Left ventricle myocardium inferior (tissue), 1 donor: ENCODE measurements at regions not wholly inside any gene's neighbourhood (a gene's known extent, or its start where the extent isn't known, plus 50 kb on each side); places are given as distances from the start of the nearest gene placed in this dataset.
"Not testable (repeated sequence)": the region's sequence is repeated elsewhere in the genome, so short reads cannot be mapped to it uniquely, and the experiment has no call there.

Experiments
- DNase-seq: peaks from one replicate; pipeline ENCODE4 v3.0.0-alpha.2; 2020
- H3K27ac ChIP-seq: fragments of 200-600 bp; replicated peaks from 2 replicates; pipeline ENCODE4 v1.8.0; 2021
- H3K27me3 ChIP-seq: fragments of 200-600 bp; 2 replicates; pipeline ENCODE4 v1.8.0; 2021; ENCODE audit warnings: low read depth
- H3K36me3 ChIP-seq: fragments of 200-600 bp; 2 replicates; pipeline ENCODE4 v1.8.0; 2021
- H3K4me1 ChIP-seq: fragments of 200-600 bp; 2 replicates; pipeline ENCODE4 v1.8.0; 2021
- H3K4me3 ChIP-seq: fragments of 200-600 bp; 2 replicates; pipeline ENCODE4 v1.8.0; 2021; ENCODE audit warnings: mild to moderate bottlenecking, moderate library complexity
- H3K9me3 ChIP-seq: fragments of 200-600 bp; replicated peaks from 2 replicates; pipeline ENCODE4 v1.8.0; 2021
- CTCF ChIP-seq: fragments of 200-600 bp; IDR thresholded peaks from 2 replicates; pipeline ENCODE4 v1.8.0; 2021; ENCODE audit warnings: antibody characterized with exemption, mild to moderate bottlenecking, borderline replicate concordance
- intact Hi-C: fragments of 100-400 bp; cut with micrococcal nuclease; formaldehyde crosslinking; loops from one replicate; pipeline ENCODE4 v1.11.0; 2022
- donor health status: DM: no; HTN: yes; CAD: no; lungs with severe emphysema.

GRCh38 chr4:125594056-125594602 is 279.4 kb downstream of the FAT4 start:
- H3K27me3 ChIP-seq: no peaks in the 10 kb centered on the region
- no peak for DNase-seq
- H3K9me3 ChIP-seq: no peaks in the 10 kb centered on the region
- no peaks in the 10 kb centered on the region for H3K4me1 ChIP-seq
- no peak overlapping the region for H3K4me3 ChIP-seq
- no peak for TF ChIP-seq CTCF
- no peaks in the 10 kb centered on the region for H3K36me3 ChIP-seq
- intact Hi-C loops: no loop called here
- H3K27ac ChIP-seq: no peak overlapping the region

- DNase-seq, H3K27me3 ChIP-seq, intact Hi-C loops, H3K36me3 ChIP-seq, H3K4me1 ChIP-seq, H3K9me3 ChIP-seq, H3K27ac ChIP-seq, H3K4me3 ChIP-seq: not testable (repeated sequence)
Measured at GRCh38 chr4:125605926-125606325, 291.2 kb downstream of the FAT4 start.

GRCh38 chr4:125620066-125620860 is 305.5 kb downstream of the FAT4 start:
- Histone ChIP-seq H3K36me3 (no peaks in the 10 kb centered on the region), H3K4me1 (no peaks in the 10 kb centered on the region), H3K27ac (no peak overlapping the region), H3K9me3 (no peaks in the 10 kb centered on the region), H3K4me3 (no peak overlapping the region), H3K27me3 (no peaks in the 10 kb centered on the region)
- intact Hi-C loops: no loop called here
- no peak for DNase-seq
- TF ChIP-seq CTCF: no peak

- no peak for TF ChIP-seq CTCF
- no peaks in the 10 kb centered on the region for H3K27me3 ChIP-seq
- H3K4me1 ChIP-seq: no peaks in the 10 kb centered on the region
- intact Hi-C loops: no loop called here
- no peaks in the 10 kb centered on the region for H3K9me3 ChIP-seq
- no peaks in the 10 kb centered on the region for H3K36me3 ChIP-seq
- no peak overlapping the region for H3K27ac ChIP-seq
- no peak for DNase-seq
- no peak overlapping the region for H3K4me3 ChIP-seq
Measured at GRCh38 chr4:125624951-125625350, 310.2 kb downstream of the FAT4 start.

- H3K4me1 ChIP-seq: no peaks in the 10 kb centered on the region
- DNase-seq: no peak
- H3K27ac ChIP-seq: no peak overlapping the region
- H3K9me3 ChIP-seq: no peaks in the 10 kb centered on the region
- H3K36me3 ChIP-seq: no peaks in the 10 kb centered on the region
- no peaks in the 10 kb centered on the region for H3K27me3 ChIP-seq
- H3K4me3 ChIP-seq: no peak overlapping the region
- TF ChIP-seq CTCF: no peak
- intact Hi-C loops: no loop called here
Measured at GRCh38 chr4:125626946-125627345, 312.2 kb downstream of the FAT4 start.

- intact Hi-C loops: no loop called here
- no peak for TF ChIP-seq CTCF
- H3K9me3 ChIP-seq: no peaks in the 10 kb centered on the region
Measured at GRCh38 chr4:125639182-125639621, 324.4 kb downstream of the FAT4 start.

More at GRCh38 chr4:125639182-125639621, 324.4 kb downstream of the FAT4 start:
- peak; percentile 21 for DNase-seq
- Histone ChIP-seq H3K4me1 (peaks cover 5% of the 10 kb centered on the region), H3K27ac (no peak overlapping the region), H3K36me3 (no peaks in the 10 kb centered on the region), H3K4me3 (no peak overlapping the region), H3K27me3 (no peaks in the 10 kb centered on the region)
